ENCODE measurements at regions not wholly inside any gene's neighbourhood (a gene's known extent, or its start where the extent isn't known, plus 50 kb on each side); places are given as distances from the start of the nearest gene placed in this dataset.

DNA sequence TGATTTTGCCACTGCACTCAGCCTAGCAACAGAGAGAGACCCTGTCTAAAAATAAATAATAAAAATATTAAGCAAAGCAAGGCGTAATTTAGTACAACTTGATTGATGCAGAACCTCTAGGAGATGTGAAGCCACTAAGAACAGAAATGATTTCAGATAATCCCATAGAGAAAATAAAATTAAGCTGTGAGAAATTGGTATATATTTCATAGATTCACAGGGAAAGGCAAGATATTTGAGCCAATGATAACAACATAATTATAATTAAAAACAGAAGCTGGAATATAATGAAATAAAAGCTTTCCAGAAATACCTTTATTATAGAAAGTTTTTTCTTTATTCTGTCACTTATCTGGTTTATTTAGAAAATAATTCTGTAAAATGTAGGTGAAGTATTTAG, 88.9 kb upstream of the GULP1 start:
- TF ChIP-seq, protein P1, sequence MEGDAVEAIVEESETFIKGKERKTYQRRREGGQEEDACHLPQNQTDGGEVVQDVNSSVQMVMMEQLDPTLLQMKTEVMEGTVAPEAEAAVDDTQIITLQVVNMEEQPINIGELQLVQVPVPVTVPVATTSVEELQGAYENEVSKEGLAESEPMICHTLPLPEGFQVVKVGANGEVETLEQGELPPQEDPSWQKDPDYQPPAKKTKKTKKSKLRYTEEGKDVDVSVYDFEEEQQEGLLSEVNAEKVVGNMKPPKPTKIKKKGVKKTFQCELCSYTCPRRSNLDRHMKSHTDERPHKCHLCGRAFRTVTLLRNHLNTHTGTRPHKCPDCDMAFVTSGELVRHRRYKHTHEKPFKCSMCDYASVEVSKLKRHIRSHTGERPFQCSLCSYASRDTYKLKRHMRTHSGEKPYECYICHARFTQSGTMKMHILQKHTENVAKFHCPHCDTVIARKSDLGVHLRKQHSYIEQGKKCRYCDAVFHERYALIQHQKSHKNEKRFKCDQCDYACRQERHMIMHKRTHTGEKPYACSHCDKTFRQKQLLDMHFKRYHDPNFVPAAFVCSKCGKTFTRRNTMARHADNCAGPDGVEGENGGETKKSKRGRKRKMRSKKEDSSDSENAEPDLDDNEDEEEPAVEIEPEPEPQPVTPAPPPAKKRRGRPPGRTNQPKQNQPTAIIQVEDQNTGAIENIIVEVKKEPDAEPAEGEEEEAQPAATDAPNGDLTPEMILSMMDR (IDR thresholded peaks at IDR 0.05; ENCODE audit: low read depth, low read length, missing input control): no peak
- TF ChIP-seq, protein P2, sequence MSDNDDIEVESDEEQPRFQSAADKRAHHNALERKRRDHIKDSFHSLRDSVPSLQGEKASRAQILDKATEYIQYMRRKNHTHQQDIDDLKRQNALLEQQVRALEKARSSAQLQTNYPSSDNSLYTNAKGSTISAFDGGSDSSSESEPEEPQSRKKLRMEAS (IDR thresholded peaks at IDR 0.05): no peak
- TF ChIP-seq EGR1 (IDR thresholded peaks at IDR 0.05; ENCODE audit: low read depth in 2 of 2): no peak
- no peak for TF ChIP-seq YY1 (IDR thresholded peaks at IDR 0.05)
- no peak for TF ChIP-seq GABPA (IDR thresholded peaks at IDR 0.05 in 1 of 2, conservative IDR thresholded peaks at IDR 0.05 in 1 of 2)
- TF ChIP-seq, protein P3, sequence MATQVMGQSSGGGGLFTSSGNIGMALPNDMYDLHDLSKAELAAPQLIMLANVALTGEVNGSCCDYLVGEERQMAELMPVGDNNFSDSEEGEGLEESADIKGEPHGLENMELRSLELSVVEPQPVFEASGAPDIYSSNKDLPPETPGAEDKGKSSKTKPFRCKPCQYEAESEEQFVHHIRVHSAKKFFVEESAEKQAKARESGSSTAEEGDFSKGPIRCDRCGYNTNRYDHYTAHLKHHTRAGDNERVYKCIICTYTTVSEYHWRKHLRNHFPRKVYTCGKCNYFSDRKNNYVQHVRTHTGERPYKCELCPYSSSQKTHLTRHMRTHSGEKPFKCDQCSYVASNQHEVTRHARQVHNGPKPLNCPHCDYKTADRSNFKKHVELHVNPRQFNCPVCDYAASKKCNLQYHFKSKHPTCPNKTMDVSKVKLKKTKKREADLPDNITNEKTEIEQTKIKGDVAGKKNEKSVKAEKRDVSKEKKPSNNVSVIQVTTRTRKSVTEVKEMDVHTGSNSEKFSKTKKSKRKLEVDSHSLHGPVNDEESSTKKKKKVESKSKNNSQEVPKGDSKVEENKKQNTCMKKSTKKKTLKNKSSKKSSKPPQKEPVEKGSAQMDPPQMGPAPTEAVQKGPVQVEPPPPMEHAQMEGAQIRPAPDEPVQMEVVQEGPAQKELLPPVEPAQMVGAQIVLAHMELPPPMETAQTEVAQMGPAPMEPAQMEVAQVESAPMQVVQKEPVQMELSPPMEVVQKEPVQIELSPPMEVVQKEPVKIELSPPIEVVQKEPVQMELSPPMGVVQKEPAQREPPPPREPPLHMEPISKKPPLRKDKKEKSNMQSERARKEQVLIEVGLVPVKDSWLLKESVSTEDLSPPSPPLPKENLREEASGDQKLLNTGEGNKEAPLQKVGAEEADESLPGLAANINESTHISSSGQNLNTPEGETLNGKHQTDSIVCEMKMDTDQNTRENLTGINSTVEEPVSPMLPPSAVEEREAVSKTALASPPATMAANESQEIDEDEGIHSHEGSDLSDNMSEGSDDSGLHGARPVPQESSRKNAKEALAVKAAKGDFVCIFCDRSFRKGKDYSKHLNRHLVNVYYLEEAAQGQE (IDR thresholded peaks at IDR 0.05): no peak

All from liver (tissue), 3 donors.